ENCODE measurements at regions not wholly inside any gene's neighbourhood (a gene's known extent, or its start where the extent isn't known, plus 50 kb on each side); places are given as distances from the start of the nearest gene placed in this dataset.
"Not testable (repeated sequence)": the region's sequence is repeated elsewhere in the genome, so short reads cannot be mapped to it uniquely, and the experiment has no call there.

GRCh38 chrX:138880293-138880692 lies 168.8 kb upstream of the FGF13 start:
- TF ChIP-seq, protein P1, sequence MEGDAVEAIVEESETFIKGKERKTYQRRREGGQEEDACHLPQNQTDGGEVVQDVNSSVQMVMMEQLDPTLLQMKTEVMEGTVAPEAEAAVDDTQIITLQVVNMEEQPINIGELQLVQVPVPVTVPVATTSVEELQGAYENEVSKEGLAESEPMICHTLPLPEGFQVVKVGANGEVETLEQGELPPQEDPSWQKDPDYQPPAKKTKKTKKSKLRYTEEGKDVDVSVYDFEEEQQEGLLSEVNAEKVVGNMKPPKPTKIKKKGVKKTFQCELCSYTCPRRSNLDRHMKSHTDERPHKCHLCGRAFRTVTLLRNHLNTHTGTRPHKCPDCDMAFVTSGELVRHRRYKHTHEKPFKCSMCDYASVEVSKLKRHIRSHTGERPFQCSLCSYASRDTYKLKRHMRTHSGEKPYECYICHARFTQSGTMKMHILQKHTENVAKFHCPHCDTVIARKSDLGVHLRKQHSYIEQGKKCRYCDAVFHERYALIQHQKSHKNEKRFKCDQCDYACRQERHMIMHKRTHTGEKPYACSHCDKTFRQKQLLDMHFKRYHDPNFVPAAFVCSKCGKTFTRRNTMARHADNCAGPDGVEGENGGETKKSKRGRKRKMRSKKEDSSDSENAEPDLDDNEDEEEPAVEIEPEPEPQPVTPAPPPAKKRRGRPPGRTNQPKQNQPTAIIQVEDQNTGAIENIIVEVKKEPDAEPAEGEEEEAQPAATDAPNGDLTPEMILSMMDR (IDR thresholded peaks at IDR 0.05), result not testable (repeated sequence)
- TF ChIP-seq POLR2AphosphoS5 (IDR thresholded peaks at IDR 0.05), result not testable (repeated sequence)

Measured in breast epithelium (tissue), 3 donors.